Posterior cingulate gyrus (tissue), 11 donors: ENCODE measurements at regions not wholly inside any gene's neighbourhood (a gene's known extent, or its start where the extent isn't known, plus 50 kb on each side); places are given as distances from the start of the nearest gene placed in this dataset.

Source experiments
- DNase-seq, 10 donors: peaks; one replicate each; pipeline versions ENCODE4 v3.0.0 to v3.0.0-alpha.2; 2020 to 2021; ENCODE audit warnings: mixed read lengths in 3 of 10
- intact Hi-C: fragments of 100-400 bp; cut with DNase I; formaldehyde crosslinking; loops from one replicate; pipeline ENCODE4 v1.15.1; 2023

DNA sequence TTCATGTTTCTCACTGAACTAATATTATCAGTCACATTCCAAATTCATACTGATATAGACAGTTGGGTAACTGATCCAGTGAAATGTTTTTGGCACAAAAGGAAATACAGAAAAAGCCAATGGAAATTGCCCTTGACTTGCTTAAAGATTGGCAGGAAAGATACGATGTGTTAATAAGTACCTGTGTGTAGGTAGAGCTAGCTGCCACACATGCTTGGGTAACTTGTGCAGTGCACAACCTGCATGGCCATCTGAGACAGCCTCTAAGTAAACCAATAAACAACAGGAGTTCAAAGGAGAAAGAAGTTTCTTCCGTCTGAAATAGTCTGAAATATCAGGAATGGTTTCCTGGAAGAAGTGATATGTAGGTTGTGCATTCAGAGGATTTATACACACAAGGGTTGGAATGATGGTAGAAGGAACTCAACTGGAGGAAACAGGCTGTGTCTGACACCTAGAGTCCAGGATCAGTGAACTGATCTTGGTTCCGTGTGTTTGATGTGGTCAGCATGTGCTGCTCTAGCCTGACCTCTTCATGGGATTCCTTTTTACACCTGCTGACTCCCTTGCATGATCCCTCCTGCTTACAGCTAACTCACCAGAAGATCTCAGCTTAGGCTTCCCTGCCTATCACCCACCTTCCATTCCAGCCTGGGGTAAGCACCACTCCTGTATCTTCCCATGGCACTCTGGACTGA, 81.4 kb upstream of the KRR1 start:
- DNase-seq: no peak
- intact Hi-C loops: no loop called here

DNA sequence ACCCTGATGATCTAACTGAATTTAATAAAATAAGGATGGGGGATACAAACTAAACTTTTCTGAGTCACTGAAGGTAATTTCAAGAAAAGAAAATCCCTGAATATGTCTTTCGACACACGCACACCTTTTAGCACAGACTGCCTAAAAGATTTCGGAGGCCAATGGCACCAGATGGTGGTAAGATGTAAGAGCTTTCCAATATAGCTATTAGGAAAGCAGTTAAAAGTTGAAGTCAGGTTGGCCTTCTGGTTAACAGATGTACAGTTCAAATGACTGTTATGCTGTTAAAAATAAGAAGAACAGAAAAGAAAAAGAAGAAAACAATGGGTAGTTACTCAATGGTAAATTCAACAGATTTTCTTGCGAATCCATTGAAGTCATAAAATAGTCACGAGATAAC, 80.7 kb upstream of the KRR1 start:
- DNase-seq: no peak
- intact Hi-C loops: no loop called here

DNA sequence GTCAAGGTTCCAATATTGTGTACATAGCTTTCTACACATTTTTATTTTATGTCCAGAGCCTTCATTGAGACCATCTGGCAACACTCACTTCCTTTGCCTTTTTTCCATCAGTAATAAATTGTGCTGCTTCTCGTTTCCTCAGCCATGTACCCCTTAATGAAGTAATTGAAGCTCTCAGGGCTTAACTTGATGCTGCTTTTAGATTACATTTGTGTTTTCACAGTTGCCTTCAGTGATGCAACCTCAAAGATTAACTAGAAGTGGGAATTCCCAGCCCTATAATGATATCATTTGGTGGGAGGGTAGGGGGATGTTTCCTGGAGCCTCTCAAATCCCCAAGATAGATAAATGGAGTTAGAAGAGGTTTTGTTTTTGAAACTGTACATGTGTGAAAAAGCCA, 80.2 kb upstream of the KRR1 start:
- no peak for DNase-seq

DNA sequence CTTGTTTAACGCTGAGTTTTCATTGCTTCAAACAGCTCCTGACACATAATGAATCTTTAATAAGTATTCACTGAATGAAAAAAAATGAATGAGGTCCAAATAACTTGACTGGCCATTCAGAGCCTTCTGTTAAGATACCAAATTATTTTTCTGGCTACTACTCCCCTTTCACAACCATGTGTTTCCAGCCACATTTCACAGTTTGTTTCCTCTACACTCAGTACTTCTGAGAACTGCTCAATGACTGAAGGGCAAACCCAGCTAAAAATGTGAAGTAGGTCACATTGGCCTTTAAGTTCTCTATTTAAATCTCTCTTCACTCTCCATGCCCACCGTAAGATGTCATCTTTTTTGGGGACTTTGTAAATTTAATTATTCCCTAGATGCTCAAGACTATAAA, 78.4 kb upstream of the KRR1 start:
- intact Hi-C loops: no loop called here
- DNase-seq: no peak

More for the DNA sequence above, 80.2 kb upstream of the KRR1 start:
- intact Hi-C loops: no loop called here

DNA sequence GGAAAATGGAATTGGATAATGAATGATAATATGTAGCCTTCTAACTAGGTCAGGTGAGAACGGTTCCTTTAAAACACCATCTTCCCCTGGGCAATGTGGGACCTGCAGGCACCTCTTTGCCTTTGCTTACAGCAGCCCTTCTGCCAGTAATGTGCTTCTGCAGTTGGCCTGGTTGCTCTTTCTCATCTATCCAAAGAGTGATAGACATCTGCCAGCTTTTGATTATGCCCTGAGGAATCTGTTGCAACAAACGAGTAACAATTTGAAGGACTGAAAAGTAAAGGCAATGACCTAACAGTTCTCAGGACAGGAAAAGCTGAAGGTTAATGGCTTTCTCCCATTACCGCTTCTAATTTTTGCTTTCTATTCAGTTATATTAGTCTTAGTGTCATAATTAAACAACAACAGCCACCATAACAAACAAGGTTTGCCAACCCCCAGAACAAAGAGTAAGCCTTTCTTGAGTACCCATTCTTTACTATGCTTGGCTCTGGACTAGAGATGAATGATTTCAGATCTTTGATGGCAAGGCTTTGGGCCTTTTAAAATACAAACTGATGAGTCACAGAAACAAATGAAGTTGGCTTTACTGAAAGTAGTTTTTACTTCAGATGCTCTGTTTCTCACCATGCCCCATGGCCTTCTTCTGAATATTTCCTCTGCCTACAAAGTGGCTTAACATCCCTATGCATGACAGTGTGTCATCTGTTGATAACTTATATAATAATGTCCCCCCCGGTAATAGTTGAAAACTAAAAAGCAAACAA, 76.1 kb upstream of the KRR1 start:
- intact Hi-C loops: no loop called here
- no peak for DNase-seq

DNA sequence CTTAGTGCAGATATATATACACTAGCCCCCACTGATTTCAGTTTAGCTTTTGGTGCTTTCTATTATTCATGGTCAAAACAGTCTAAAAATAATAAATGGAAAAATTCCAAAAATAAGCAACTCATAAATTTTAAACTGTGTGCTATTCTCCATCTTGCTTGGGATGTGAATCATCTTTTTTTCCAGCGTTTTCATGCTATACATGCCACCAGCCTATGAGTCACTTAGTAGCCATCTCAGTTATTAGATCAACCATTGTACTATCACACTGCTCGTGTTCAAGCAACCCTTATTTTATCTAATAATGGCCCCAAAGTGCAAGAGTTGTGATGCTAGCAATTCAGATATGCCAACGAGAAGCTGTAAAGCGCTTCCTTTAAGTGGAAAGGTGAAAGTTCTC, 73.9 kb upstream of the KRR1 start:
- DNase-seq: no peak
- intact Hi-C loops: no loop called here

DNA sequence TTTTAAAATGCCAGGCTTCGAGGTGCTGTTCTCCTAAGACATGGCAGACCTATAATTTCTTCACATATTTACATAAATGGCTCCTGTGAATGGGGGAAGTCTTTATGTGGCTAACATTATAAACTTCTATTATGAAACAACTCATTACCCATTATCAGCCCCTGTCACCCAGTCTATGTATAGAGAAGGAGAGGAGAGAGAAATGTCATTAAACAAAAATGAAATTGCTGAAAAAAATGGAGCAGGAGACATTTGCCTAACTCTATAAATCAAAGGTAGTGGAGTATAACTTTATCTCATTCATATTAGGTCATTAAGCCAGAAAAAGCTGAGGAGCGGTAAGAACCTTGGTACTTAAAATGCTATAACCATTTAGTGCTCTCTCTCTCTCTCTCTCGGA, 71.9 kb upstream of the KRR1 start:
- intact Hi-C loops: no loop called here
- DNase-seq: no peak

DNA sequence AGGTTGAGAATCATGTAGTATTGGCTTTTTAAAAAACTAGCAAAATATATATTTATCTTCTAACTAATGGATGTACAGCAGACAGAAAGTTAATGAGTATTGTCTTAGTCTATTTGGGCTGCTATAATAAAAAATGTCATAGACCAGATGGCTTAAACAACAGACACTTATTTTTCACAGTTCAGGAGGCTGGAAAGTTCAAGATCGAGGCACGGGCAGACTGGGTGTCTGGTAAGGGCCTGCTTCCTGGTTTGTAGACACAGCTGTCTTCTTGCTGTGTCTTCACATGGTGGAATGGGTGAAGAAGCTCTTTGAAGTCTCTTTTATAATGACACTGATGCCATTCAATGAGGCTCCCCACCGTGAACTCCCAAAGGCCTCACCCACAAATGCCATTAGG, 70.1 kb upstream of the KRR1 start:
- intact Hi-C loops: no loop called here
- no peak for DNase-seq

DNA sequence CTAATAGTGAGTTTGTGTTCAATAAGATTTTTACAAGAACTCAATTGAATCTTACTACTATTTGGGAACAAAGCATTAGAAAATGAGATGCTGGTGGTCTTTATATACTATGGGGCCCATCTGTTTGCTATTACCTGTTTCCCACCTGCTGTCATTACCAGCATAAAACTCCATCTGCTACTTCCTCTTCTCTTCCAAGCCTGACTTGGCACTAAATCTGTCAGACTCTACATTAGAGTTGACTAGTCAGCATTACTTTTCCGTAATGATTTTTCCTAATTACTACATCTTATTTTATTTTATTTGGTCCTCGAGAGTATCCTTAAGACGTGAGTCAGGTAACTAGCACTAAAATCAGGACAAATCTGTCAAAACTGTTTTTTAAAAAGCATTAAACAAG, 68.1 kb upstream of the KRR1 start:
- intact Hi-C loops: no loop called here

DNA sequence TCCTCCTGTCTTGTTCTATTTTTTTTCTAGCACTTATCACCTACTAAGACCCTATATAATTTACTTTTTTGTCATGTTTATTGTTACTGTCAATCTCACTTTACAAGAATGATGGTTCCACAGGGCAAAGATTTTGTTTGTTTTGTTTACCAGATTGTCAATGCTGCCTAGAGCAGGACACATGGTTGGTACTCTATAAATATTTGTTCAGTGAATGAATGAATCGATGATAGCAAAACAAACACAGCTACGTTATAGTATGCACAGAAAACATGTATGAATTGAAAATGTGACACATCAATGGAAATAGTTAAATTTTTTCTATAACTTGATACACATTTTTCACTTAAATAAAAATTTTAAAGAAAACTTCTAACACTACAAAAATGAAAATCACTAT, 67.1 kb upstream of the KRR1 start:
- intact Hi-C loops: no loop called here
- no peak for DNase-seq

More for the DNA sequence above, 68.1 kb upstream of the KRR1 start:
- DNase-seq: no peak

DNA sequence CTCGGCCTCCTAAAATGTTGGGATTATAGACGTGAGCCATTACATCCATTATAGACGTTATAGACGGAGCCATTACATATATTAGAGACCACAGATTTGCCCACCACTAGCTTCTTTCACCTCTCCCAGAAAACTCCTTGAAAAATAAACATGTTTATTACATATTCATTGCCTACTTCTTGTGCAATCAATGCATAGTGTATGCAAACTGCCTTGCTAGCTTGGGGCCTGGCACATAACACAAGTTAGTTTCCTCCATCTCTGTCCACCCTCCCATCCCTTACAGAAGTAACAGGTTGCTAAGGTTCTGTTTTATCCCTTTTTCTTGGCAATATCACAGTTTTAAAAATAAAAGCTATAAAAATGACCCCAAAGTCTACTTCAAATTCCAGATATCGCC, 66.4 kb upstream of the KRR1 start:
- intact Hi-C loops: no loop called here
- DNase-seq: no peak

DNA sequence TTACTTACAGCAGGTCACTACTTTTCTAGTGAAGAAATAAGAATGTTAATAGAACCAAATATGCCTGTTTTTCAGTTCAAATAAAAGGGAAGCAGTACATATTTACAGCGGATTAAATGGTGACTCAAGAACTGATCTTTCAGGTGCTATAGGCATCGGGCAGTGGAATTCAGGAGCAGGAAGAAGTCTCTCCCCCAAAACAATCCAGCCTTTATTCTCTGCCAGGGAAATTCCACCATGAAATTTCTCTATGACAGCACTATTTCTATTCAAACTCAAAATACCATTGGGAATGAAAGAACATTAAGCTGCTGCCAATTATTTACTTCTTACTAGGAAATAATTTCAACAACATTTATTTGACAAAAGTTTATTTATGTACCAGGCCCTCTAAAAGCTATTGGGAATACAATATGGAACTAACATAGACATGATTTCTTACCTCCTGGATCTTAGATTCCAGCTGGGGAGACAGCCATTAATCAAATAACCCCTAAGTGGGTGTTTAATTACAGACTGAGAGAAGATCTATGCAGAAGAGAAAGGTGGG, 60.3 kb upstream of the KRR1 start:
- intact Hi-C loops: no loop called here
- DNase-seq: no peak

DNA sequence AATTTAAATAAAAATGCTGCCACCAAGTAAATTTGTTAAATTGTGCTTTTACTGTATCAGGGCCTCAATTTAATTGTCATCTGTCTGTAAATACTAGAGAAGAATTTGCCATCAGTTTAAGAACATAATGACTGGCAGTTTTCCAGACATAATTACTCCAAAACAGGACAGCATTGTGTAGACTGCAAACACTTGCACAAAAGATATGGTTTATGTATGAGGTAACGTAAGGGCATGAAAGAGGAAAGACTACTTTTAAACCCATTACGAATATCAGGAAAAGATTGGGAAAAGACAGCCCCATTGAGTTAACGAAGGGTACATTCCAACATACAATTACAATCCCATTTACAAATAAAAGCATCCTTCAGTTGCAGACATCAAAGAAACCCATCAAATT, 59.8 kb upstream of the KRR1 start:
- DNase-seq: no peak
- intact Hi-C loops: no loop called here

DNA sequence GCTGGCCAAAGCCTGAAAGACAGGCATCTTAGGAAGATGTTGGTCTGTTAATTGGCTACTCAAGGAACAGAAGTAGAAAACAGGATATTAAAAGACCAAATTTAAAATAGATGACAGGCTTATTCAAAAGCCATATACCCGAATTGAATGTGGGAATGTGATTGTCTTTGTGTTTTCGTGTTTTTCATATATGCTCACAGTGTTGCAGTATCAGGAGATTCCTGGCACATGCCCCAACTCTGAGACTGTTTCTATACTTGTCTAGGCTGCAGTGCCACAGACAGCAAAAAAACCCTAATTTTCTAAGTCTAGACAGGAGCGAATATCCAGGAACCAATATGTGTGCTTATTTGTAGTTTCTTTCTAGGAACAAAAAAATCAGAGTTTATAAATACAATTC, 57.4 kb upstream of the KRR1 start:
- no peak for DNase-seq
- intact Hi-C loops: no loop called here

DNA sequence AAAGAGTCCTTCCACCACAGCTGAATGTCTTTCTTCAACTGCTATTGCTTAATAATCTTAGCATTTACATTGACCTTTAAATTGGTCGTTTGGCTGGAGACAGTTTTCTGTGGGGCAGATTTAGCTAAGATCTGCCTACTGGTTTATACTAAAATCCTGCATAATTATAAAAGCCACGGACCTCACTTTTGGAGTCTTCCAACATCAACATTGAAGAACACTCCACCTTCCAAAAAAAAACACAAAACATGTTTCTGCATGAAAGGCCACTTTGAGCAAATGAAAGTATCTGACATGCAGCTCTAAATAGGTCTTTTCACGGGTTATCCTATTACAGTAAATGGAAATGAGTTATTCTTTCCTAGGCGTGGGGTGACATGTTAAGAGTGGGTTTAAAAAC, 57.0 kb upstream of the KRR1 start:
- intact Hi-C loops: no loop called here
- no peak for DNase-seq

DNA sequence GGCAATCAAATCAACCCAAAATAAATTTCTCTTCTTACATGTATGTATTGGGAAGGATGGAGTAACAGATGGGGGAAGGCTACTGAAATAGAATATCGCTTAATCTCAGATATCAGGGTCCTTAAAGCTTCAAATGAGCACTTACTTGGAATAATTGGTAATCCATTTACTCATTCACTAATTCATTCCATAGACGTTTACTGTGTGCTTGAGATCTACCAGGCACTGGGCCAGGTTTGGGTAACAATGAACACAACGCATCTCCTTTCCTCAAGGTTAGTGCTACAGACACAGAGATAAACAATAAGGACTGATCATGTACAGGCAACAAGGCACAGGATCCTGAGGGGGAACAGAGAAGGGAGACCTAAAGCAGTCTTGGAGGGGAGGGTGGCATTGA, 54.4 kb upstream of the KRR1 start:
- no peak for DNase-seq
- intact Hi-C loops: no loop called here

DNA sequence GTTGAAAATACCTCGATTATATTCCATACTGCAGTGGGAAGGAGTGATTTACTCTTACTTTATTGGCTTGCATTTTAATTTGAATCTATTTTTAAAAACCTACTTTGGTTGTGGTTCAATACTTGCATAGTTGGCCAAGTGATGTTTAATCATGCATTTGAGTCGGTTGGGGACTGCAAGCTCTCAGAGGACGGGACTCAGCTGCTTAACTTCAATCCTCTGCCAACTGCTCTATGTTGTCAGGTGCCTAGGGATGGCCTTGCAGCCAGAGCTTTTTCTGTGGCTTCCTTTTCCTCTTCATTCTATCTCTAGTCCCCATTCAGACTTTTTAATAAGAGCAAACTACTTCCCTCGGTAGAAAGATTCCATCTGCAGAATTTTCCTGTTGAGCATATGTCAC, 53.4 kb upstream of the KRR1 start:
- intact Hi-C loops: no loop called here
- DNase-seq: no peak

DNA sequence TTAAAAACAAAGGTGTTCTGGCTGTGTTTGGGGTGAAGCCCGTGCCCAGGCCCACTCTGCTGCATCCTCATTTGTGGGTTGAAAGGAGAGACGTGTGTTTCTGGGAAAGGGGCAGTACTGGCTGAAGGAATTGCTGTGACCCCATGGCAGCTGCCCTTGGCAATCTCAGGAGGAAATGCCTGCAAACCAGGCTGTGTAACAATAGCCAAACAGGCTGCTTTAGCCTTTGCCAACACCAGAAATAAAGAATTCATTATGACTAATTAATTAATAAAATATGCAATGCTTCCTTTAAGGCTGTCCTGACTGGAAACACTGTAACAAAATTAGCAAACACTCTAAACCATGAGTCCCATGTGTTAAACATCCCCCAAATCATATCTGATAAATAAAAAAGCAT, 53.0 kb upstream of the KRR1 start:
- intact Hi-C loops: no loop called here
- DNase-seq: no peak

DNA sequence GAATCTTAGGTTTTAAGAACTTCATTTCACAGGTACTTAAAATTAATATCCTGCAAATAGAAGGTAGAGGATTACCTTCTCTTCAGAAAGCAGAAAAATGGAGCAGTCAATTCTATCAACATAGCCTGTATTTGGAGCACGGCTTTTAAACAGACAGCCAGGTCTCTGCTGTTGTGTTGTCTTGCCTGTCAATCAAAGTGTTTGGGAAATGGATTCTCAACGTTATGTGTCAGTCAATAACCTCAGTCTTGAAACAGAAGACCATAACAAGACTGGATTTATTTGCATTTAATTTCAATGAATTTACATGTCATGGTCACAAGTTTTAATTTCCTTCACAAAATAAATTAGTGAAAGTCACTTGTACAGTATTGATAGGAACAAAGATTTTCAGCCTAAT, 51.9 kb upstream of the KRR1 start:
- no peak for DNase-seq
- intact Hi-C loops: no loop called here

DNA sequence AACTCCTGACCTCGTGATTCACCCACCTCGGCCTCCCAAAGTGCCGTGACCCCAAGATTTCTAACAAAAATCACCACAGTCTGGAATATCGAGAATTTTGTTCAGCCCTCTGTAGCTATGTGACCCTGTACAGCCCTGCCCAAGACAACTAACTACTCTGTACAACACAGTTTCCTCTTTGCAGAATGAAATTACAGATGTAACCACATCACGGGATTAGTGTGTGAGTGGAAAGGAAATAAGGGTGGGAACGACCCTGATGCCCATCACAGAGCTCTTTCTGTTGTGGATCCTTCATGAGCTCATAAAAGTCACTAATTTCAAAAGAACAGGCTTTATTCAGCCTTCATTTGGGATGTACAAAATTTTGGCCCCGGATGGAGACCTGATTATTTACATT, 50.5 kb upstream of the KRR1 start:
- intact Hi-C loops: no loop called here
- DNase-seq: no peak
